GM19455 (cell line): ENCODE measurements at regions not wholly inside any gene's neighbourhood (a gene's known extent, or its start where the extent isn't known, plus 50 kb on each side); places are given as distances from the start of the nearest gene placed in this dataset.
"Not testable (repeated sequence)": the region's sequence is repeated elsewhere in the genome, so short reads cannot be mapped to it uniquely, and the experiment has no call there.

Experiments used
- ATAC-seq: cut with Tn5 transposase; IDR thresholded peaks from one replicate; pipeline ENCODE4 v1.9.1; 2021; ENCODE audit not compliant: unreplicated experiment

DNA sequence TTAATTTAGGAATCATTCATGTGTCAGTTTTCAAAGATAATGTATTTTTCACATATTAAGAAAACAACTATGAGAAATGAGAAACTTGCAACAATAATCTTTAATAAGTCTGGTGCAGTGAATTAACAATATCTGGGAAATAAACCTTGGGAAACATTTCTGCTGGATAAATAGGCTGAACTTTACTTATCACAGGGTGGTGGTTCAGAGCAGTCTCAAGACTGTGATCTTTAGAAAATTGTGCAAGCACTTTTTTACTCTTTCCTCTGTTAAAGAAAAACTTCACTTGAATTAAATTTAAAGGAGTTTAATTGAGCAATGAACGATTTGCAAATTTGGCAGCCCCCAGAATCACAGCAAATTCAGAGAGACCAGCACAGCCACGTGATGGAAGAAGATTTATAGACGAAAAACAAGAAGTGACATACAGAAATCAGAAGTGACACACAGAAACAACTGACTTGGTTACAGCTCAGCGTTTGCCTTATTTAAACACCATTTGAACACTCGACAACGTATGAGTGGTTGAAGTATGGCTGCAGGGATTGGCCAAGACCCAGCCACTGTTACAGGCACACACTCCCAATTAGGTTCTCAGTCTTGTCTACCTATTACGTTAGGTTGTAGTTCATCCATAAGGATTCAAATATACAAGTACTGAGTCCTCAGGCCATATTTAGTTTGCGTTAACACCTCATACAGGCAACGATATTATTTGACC, 631.9 kb downstream of the SLCO4C1 start:
- ATAC-seq: no peak

DNA sequence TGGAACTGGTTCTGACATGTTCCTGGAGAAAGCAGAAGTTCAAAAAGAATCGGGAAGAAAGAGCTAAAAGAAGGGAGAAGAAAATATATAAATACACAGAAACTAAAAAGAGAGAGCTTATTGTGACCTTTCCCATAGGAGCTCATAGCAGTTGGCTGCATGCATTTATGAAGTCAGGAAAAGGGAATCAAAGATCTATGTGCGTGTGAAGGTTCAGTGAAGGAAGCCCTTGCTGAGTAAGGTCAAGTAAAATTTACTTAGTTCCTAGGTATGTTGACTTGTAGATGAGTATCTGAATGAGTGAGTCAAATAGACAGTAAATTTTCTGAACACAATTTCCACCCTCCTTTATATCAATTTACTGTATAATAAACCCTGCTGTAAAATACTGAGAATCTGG, 632.5 kb downstream of the SLCO4C1 start:
- no peak for ATAC-seq

DNA sequence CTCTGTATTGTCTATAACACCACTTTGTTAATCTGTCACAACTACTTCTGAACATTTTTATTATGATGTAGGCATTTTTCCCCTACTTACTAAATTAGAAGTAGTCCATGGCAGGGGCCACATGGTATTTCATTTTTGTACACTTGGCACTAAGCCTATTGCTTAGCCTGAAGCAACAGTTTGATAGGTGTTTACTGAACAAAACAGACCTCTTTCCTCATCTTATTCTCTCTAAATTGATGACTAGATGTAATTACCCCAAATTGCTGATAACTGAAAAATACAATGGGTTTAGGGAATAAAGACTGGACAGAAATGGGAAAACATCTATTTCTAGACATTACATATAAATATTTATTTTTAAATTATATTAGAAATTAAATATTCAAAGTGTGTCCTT, 633.8 kb downstream of the SLCO4C1 start:
- no peak for ATAC-seq

DNA sequence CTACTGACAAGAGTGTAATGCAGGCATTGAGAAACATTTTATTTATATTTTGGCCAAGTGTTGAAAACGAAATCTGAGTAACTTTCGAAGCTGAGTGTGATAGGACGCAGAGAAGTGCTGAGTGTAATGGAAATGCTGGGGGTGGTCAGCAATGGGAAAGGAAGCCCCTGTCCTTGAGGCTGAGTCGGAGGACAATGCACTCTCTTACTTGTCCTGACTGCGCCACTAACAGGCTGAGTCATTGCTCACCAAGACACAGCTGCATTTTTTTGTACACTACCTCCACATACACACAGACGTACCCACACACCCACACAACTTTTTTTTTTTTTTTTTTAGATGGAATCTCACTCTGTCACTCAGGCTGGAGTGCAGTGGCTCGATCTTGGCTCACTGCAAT, 637.7 kb downstream of the SLCO4C1 start:
- no peak for ATAC-seq

DNA sequence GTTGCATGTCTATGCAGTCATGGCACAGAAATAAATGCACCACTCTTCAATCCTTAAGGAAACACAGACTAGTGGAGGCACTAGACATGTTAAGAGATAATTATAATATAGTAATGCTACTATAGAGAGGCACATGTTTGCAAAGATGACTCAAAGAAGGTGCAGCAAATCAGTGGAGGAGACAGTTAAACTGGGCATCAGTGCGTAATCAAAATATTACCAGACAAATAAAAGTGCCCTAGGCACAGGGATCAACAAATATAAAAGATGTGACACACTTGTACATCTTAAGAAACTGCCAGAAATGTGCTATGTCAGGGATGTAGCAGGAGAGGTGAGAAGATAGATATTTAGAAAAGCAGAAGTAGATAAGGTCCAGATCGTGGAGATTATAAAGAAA, 642.1 kb downstream of the SLCO4C1 start:
- ATAC-seq: no peak

DNA sequence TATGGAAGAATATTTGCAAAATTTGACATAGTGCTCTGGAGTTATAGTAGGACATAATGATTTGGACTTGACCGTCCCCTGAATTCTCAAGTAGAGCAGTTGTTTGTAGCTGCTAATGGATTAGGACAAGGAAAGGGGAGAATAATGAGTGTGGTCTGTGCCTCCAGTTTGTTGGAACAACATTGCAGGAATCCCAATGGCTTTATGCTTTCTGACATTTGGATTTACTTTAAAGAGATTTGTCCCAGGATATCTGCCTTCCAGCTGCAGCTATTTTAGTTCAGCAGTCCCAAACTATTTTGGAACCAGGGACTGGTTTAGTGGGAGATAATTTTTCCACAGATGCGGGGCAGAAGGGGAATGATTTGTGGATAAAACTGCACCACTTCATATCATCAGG, 648.2 kb downstream of the SLCO4C1 start:
- no peak for ATAC-seq

DNA sequence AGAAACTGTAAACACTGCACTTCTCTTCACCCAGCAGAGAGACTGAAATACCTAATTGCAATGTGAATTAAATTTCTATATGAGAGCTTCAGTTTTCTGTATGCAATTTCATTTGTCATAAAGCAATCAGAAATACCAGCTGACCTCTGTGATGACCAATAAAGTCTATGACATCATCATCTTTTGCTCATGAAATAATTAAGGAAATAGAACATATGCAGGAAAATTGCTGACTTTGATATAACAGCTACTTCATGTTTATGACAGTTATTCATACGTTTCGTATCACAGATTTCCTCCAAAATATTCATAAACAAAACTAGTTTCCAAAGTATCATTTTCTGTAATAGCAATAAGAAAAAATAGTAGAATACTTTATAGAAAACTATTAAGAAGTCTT, 652.3 kb downstream of the SLCO4C1 start:
- no peak for ATAC-seq

DNA sequence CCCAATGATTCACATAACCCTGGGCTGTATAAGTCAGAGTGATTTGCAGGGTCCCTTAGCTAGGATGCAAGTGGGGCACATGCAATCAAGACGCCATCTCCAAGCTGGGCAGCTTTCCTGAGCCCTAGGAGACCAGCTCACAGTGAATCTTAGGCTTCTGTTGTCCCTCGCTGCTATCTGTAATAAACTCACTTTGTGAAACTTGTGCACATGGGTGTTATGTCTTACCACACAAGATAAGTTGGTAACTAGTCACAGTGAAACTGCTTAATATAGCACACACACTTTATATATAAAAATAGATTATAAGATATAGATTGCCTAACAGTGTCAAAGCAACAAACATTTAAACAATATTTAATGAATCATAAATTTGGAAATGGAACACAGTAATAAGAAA, 658.5 kb downstream of the SLCO4C1 start:
- ATAC-seq: no peak

DNA sequence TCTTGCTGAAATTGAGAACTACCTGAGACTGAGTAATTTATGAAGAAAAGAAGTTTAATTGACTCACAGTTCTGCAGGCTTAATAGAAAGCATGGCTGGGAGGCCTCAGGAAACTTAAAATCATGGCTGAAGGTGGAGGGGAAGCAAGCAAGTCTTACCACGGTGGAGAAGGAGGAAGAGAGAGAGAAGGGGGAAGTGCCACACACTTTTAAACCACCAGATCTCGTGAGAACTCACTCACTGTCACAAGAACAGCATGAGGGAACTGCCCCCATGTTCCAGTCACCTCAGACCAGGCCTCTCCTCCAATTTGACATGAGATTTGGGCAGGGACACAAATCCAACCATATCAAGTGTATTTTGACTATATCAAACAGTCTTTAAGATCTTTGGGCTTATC, 668.3 kb downstream of the SLCO4C1 start:
- ATAC-seq: not testable (repeated sequence)

DNA sequence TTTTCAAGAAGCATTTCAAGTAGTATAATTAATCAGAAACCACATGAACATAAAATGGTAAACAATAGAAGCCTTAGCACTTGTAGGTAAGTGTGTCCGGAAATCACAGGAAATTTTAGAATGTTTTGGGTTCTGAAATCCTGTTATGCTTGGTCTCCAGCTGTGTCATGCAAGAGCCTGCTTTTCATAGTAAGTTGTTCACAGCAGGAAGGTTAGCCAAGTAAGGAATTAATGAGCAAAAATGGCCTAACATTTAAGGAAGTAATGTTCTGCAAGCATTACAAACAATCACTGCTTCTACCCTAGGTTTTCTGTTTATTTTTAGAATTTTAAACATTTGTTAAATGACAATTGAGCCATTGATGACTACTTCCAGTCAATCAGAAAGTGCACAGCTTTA, 669.5 kb downstream of the SLCO4C1 start:
- no peak for ATAC-seq

DNA sequence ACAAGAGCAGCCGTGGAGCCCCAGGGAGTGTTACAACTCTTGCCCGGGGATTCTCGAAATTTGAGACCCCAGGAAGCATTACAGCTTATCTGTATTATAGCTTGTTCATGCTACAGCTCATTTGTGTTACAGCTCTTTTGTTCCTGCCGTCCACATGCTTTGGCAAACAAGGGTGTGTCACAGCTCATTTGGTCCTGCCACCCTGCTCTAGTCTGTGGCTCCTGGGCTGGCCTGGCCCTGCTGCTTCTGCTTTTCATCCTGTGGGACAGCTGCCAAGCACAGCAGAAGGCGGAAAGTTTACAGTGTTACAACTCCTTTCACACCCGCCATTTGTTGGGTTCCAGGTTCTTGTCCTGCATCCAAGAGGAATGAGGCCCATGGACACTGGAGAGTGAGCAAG, 685.0 kb downstream of the SLCO4C1 start:
- ATAC-seq: no peak

DNA sequence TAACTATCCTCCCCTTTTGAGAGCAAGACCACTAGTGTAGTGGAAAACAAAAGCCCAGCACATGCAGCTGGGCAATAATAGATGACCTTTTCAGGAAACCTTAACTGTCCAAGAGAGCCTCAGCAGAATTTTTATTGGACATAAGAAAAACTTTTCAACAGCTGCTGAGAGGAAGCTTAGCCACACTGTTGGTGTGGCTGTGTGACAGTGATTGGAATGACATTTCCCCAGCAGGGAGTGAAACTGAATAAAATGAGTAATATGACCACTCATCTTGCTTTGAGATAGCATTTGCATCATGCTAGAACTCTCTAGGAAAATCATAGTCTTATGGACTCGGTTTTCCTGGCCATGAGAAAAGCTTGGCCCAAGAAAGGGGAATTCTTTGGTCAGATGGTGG, 687.8 kb downstream of the SLCO4C1 start:
- no peak for ATAC-seq

DNA sequence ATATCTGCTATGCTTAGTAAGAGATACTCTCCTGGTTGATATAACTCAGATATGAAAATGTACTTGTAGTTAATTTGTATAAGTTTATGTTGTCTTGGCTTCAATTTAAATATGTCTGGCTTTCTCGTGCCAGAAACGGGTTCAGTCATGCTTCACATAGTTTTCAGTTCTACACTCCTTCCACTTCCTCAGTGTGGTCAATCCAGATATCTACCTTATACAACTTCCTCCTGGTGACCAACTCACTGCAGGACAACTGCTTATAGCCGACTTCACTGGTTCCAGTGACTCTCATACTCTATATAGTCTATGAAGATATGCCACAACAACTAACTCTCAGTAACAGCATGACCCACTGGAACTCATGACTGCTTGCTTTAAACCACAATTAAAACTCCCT, 690.4 kb downstream of the SLCO4C1 start:
- no peak for ATAC-seq

DNA sequence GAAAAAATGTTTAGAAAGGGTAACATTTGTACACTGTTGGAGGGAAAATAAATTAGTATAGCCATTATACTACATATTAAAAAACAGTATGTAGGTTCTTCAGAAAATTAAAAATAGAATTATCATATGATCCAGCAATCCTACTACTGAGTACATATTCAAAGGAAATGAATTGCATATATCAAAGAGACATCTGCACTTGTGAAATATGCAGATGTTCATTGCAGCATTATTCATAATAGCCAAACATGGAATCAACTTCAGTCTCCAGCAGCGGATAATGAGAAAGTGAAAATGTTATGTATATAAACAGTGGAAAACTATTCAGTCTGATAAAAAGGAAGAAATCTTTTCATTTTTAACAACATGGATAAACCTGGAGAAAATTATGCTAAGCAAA, 695.5 kb downstream of the SLCO4C1 start:
- no peak for ATAC-seq

DNA sequence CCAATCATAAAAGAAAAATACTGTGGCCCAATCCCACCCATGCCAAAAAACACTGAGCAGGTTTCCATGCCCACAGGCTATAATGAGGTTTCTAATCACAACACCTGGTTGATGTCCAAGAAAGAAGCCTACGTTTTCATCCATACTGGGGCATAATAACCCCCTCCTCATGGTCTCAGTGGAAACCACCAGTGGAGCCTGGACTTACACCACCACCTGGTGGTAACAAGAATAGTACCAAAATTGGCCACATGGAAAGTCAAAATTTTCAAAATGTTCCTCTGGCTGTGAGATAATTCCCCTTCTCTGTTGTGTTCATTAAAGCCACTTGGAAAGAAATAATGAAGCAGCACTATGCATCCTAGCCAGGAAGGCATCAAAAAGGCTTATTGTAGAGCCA, 687.3 kb upstream of the ST8SIA4 start:
- ATAC-seq: no peak

DNA sequence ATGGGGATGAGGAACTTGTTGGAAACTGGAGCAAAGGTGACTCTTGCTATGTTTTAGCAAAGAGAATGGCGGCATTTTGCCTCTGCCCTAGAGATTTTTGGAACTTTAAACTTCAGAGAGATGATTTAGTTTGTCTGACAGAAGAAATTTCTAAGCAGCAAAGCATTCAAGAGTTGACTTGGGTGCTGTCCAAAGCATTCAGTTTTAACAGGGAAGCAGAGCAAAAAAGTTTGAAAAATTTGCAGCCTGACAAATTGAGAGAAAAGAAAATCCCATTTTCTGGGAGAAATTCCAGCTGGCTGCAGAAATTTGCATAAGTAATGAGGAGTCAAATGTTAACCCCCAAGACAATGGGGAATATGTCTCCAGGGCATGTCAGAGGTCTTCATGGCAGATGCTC, 682.3 kb upstream of the ST8SIA4 start:
- no peak for ATAC-seq

DNA sequence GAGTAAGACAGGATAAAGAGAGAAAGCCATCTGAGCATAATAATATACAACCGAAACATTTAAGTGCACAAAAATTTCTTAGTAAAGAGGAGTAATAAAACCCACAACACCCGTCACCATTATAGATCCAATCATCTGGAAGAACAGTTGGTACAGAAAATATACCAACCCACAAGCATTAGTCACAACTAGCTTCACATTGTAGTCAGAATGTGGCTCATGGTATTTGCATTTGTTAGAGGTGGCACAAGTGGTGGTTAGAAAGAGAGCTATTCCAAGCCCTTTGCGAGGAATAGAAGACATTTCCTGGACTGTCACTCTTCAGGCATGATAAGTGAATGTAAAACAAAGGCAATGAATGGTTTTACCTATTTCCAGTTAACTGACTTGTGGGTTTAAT, 677.5 kb upstream of the ST8SIA4 start:
- no peak for ATAC-seq

DNA sequence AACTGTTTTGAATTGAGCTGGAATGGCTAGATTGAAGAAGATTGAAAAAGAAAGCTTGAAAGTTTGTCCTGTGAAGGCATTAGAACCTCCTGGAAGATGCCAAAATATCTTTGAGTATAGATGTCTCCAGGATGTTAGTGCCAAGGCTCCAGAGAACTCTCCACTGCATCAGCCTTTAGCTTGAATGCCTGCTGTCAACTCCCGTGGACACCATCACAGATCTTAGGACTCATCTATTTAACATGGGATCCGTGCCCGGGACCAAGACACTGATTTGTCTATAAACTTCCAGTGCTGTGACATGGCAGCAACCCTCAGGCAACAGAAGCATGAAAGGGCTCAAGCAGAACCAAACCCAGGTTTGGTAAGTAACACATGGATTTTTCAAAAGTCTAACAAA, 670.9 kb upstream of the ST8SIA4 start:
- ATAC-seq: no peak

DNA sequence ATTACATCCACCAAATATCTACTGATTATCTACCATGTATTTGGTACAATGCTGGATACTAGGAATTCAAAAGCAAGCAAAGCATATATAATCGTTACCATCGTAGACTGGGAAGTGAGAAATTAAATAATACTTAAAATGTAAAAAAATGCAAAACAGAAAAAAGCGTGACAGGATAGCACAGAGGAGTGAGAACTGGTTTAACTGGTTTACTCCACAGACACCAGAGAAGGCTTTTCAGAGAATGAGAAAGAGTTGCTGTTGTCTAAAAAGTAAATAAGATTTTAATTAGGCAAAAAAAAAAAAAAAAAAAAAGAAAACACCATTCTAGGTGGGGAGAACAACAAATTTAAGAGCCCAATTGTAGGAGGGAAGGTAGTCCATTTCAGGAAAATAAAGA, 657.9 kb upstream of the ST8SIA4 start:
- ATAC-seq: no peak

DNA sequence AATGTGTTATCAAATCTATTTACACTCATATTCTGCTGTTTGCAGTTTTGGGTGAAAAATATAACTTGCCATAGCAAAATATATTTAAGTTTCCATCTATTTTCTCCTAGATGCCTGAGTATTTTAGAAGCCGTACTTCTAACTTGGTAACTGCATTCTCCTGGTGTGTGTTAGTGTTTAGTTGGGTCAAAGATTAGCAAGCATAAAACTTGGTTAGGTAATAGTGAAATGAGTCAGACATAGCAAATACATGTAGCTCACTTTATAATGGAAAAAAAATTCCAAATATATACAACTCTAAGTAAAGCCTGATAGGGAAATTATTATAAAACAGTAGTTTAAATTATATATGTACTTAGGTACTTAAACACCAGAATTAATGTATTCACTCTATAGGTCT, 640.7 kb upstream of the ST8SIA4 start:
- no peak for ATAC-seq

DNA sequence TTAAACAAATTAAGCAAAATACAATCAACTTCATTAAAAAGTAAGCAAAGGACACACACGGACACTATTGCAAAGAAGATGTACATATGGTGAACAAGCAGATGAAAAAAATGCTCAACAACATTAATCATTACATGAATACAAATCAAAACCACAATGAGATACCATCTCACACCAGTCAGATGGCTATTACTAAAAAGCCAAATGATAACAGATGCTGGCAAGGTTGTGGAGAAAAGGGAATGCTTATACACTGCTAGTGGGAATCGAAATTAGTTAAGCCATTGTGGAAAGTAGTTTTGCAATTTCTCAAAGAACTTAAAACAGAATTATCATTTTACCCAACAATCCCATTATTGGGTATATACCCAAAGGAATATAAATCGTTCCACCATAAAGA, 636.2 kb upstream of the ST8SIA4 start:
- ATAC-seq: no peak

DNA sequence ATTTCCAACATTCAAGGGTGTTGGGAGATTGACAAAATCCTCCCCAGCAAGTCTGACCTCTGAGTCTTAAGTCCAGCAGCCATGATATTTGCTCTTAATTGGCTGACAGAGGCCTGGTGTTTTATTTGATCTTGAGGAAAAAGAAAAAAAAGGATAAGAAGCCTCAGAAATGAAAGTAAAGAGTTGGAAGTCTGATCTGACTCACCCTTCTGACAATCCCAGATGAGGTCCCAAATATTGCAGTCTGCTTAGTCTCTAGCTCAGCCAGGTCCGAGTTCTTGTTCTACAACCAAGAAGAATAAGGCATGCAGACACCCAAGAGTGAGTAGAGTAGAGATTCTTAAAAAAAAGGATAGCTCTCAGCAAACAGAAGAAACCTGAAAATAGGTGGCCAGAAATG, 632.5 kb upstream of the ST8SIA4 start:
- no peak for ATAC-seq

DNA sequence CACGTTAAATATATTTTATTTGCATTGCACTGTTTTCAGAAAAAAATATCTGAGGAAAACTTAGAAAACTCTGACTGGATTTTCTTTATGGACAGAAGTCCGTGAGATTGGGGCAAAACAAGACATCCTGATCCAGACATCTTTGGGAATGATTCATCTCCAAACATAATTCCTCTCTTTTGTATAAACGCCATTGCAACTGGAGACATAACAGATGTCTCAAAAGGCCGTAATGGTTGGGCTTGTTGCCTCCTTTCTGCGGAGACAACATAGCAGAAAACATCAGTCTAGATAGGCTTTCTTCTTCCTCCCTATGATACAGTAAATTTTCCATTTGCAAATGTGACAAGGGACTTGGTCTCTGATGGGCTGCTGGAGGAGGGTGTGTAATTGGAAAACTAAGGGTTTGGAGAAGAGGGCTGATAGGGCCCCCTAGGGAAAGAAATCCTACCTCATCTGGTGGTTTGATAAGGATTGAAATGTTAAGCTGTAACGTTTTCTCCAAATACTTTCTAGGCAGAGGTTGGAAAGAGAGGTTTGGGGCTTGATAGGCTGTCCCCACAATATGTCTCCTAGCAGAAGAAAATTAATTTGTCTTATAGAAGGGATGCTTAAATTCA, 631.5 kb upstream of the ST8SIA4 start:
- ATAC-seq: no peak
